Upper lobe of left lung (tissue), 6 donors: ENCODE measurements at regions not wholly inside any gene's neighbourhood (a gene's known extent, or its start where the extent isn't known, plus 50 kb on each side); places are given as distances from the start of the nearest gene placed in this dataset.

Experiments
- ATAC-seq, 2 donors: fragments of 200-7000 bp; cut with Tn5 transposase; one replicate each; pipeline ENCODE4 v1.9.1; 2022; ENCODE audit warnings: mild to moderate bottlenecking in 2 of 2, moderate library complexity in 2 of 2; ENCODE audit not compliant: low FRiP score in 2 of 2
- DNase-seq, 2 donors: peaks; one replicate each; pipeline ENCODE4 v3.0.0-alpha.2; 2019 to 2020
- H3K27ac ChIP-seq, 4 donors: fragments of 200-600 bp; sonication (generic); one replicate each; pipeline ENCODE4 v1.5.1; 2016 to 2019
- H3K27me3 ChIP-seq, 4 donors: fragments of 200-600 bp; sonication (generic); one replicate each; pipeline ENCODE4 v1.5.1; 2017 to 2019
- H3K36me3 ChIP-seq, 4 donors: fragments of 200-600 bp; sonication (generic); one replicate each; pipeline ENCODE4 v1.5.1; 2016 to 2019
- H3K4me1 ChIP-seq, 4 donors: fragments of 200-600 bp; sonication (generic); one replicate each; pipeline ENCODE4 v1.5.1; 2018 to 2019
- H3K4me3 ChIP-seq, 4 donors: fragments of 200-600 bp; sonication (generic); one replicate each; pipeline ENCODE4 v1.5.1; 2017 to 2019; ENCODE audit warnings: mild to moderate bottlenecking in 2 of 4, moderate library complexity in 1 of 4
- H3K9me3 ChIP-seq, 4 donors: fragments of 200-600 bp; sonication (generic); one replicate each; pipeline ENCODE4 v1.5.1; 2018 to 2019
- CTCF ChIP-seq, 6 experiments: fragments of 450-650 bp in 4 of 6; fragments of 200-600 bp in 2 of 6; sonication (generic) in 2 of 6; IDR thresholded peaks; one replicate each; pipeline ENCODE4 v1.5.1; 2016 to 2019; ENCODE audit warnings: antibody characterized with exemption in 6 of 6
- EP300 ChIP-seq, 4 donors: sonication (generic); formaldehyde crosslinking; IDR thresholded peaks; one replicate each; pipeline ENCODE4 v1.5.1; 2017; ENCODE audit warnings: antibody characterized with exemption in 4 of 4, control low read depth in 2 of 4
- POLR2A ChIP-seq, 4 donors: fragments of 450-650 bp; IDR thresholded peaks; one replicate each; pipeline ENCODE4 v1.5.1; 2016 to 2017; ENCODE audit warnings: antibody characterized with exemption in 4 of 4, mild to moderate bottlenecking in 2 of 4
- POLR2AphosphoS5 ChIP-seq, 2 donors: sonication (generic); formaldehyde crosslinking; IDR thresholded peaks; one replicate each; pipeline ENCODE4 v1.5.1; 2017; ENCODE audit warnings: antibody characterized with exemption in 2 of 2
- WGBS, 2 donors: methylation state at CpG; one replicate each; pipeline ENCODE4 v1.1.5; 2017 to 2018; 5-methylcytosine and 5-hydroxymethylcytosine counted together
- donor health status: DM: no; HTN: no; CAD: no; lungs with moderate emphysema.
- donor health status: DM: no; HTN: yes; CAD: no; lungs with severe emphysema.

- Histone ChIP-seq H3K27me3 (no peaks in the 10 kb centered on the region), H3K9me3 (no peaks in the 10 kb centered on the region), H3K4me3 (no peak overlapping the region), H3K36me3 (no peaks in the 10 kb centered on the region), H3K27ac (no peak overlapping the region), H3K4me1 (no peaks in the 10 kb centered on the region)
- ATAC-seq (no peak), DNase-seq (peak in 1 of 2 donors; percentile 39)
- WGBS, 2 donors: 80 to 89% methylated on average over 5 to 7 of the region's 7 CpGs
- TF ChIP-seq CTCF (IDR thresholded peaks at IDR 0.05) (no peak), EP300 (IDR thresholded peaks at IDR 0.05) (no peak), POLR2A (IDR thresholded peaks at IDR 0.05) (no peak), POLR2AphosphoS5 (IDR thresholded peaks at IDR 0.05) (no peak)
These were observed 273.7 kb downstream of the CETN3 start for GRCh38 chr5:90135779-90136378.

- no peak overlapping the region for H3K27ac ChIP-seq
- peak in 1 of 2 donors; percentile 73 for ATAC-seq
- DNase-seq: peak in 1 of 2 donors; percentile 38
- no peaks in the 10 kb centered on the region for H3K9me3 ChIP-seq
- TF ChIP-seq CTCF (IDR thresholded peaks at IDR 0.05) (no peak), POLR2AphosphoS5 (IDR thresholded peaks at IDR 0.05) (no peak), EP300 (IDR thresholded peaks at IDR 0.05) (no peak), POLR2A (IDR thresholded peaks at IDR 0.05) (no peak)
- no peaks in the 10 kb centered on the region for H3K36me3 ChIP-seq
- H3K4me3 ChIP-seq: no peak overlapping the region
- WGBS, 2 donors: 67 to 81% methylated on average over 4 of the region's 4 CpGs
- no peaks in the 10 kb centered on the region for H3K4me1 ChIP-seq
- no peaks in the 10 kb centered on the region for H3K27me3 ChIP-seq
These were observed 274.7 kb downstream of the CETN3 start for GRCh38 chr5:90134892-90135291.

- TF ChIP-seq EP300 (IDR thresholded peaks at IDR 0.05) (no peak), CTCF (IDR thresholded peaks at IDR 0.05) (no peak)
- no peaks in the 10 kb centered on the region for H3K36me3 ChIP-seq
- no peaks in the 10 kb centered on the region for H3K9me3 ChIP-seq
- no peaks in the 10 kb centered on the region for H3K4me1 ChIP-seq
- H3K27ac ChIP-seq: no peak overlapping the region
- ATAC-seq (no peak), DNase-seq (no peak)
- no peak overlapping the region for H3K4me3 ChIP-seq
- no peaks in the 10 kb centered on the region for H3K27me3 ChIP-seq
These were observed 275.2 kb downstream of the CETN3 start for GRCh38 chr5:90134381-90134780.

GRCh38 chr5:90133941-90134340 is 275.6 kb downstream of the CETN3 start:
- TF ChIP-seq CTCF (IDR thresholded peaks at IDR 0.05) (no peak), POLR2AphosphoS5 (IDR thresholded peaks at IDR 0.05) (no peak)
- Histone ChIP-seq H3K27me3 (no peaks in the 10 kb centered on the region), H3K4me1 (no peaks in the 10 kb centered on the region), H3K4me3 (no peak overlapping the region), H3K27ac (no peak overlapping the region), H3K36me3 (no peaks in the 10 kb centered on the region), H3K9me3 (no peaks in the 10 kb centered on the region)
- ATAC-seq (no peak), DNase-seq (no peak)
- 59 to 68% methylated on average over 2 of the region's 2 CpGs for WGBS, 2 donors

GRCh38 chr5:90131383-90132133 is 278.0 kb downstream of the CETN3 start:
- H3K36me3 ChIP-seq: no peaks in the 10 kb centered on the region
- DNase-seq (no peak), ATAC-seq (no peak)
- H3K27ac ChIP-seq: no peak overlapping the region
- no peaks in the 10 kb centered on the region for H3K27me3 ChIP-seq
- WGBS, 2 donors: 28 to 32% methylated on average over 1 of the region's 1 CpG
- no peak for TF ChIP-seq CTCF (IDR thresholded peaks at IDR 0.05)
- TF ChIP-seq POLR2A (IDR thresholded peaks at IDR 0.05): no peak
- H3K4me3 ChIP-seq: no peak overlapping the region
- no peaks in the 10 kb centered on the region for H3K9me3 ChIP-seq
- no peaks in the 10 kb centered on the region for H3K4me1 ChIP-seq
